Caco-2 (cell line): ENCODE measurements at regions not wholly inside any gene's neighbourhood (a gene's known extent, or its start where the extent isn't known, plus 50 kb on each side); places are given as distances from the start of the nearest gene placed in this dataset.
"Not testable (repeated sequence)": the region's sequence is repeated elsewhere in the genome, so short reads cannot be mapped to it uniquely, and the experiment has no call there.

Source experiments
- BruUV-seq: library from RNA; stranded (reverse); fragments of 400-500 nt; replicated peaks from 2 replicates; lab custom pipeline; 2021; lab: Mats Ljungman, UMichigan
- CTCF ChIA-PET: fragments of 300-600 bp; sonication (Branson Sonifier 250); formaldehyde crosslinking; loops from one replicate; lab custom pipeline; 2022; ENCODE audit warnings: antibody characterized with exemption; lab: Charles Lee
- POLR2A ChIA-PET: fragments of 300-600 bp; sonication (Branson Sonifier 250); formaldehyde crosslinking; loops from one replicate; lab custom pipeline; 2022; ENCODE audit warnings: antibody characterized with exemption; lab: Charles Lee
- DNase-seq, 2 experiments: peaks; one replicate each; pipeline versions ENCODE4 v3.0.0 to v3.0.0-alpha.2; 2020 to 2022
- H3K27me3 ChIP-seq: replicated peaks from 2 replicates; pipeline ENCODE4 v1.6.0; 2011; ENCODE audit warnings: low read length; ENCODE audit not compliant: control insufficient read depth, insufficient read depth
- H3K36me3 ChIP-seq: 2 replicates; pipeline ENCODE4 v1.5.1; 2011; ENCODE audit warnings: low read length; ENCODE audit not compliant: control insufficient read depth, insufficient read depth
- H3K4me1 ChIP-seq: fragments of 250-450 bp; sonication (Bioruptor Pico); 2 replicates; pipeline ENCODE4 v1.5.1; 2020; ENCODE audit warnings: mild to moderate bottlenecking
- H3K4me3 ChIP-seq: 2 replicates; pipeline ENCODE4 v1.5.1; 2011; ENCODE audit warnings: low read depth, mild to moderate bottlenecking, control low read depth, low read length
- H3K9me3 ChIP-seq: fragments of 250-450 bp; sonication (Bioruptor Pico); 2 replicates; pipeline ENCODE4 v1.5.1; 2020; ENCODE audit warnings: mild to moderate bottlenecking, moderate library complexity
- H3K27ac Mint-ChIP-seq: one replicate; pipeline ENCODE4 v1.8.0; 2022; ENCODE audit warnings: mixed read lengths; ENCODE audit not compliant: unreplicated experiment
- H3K27me3 Mint-ChIP-seq: one replicate; pipeline ENCODE4 v1.8.0; 2022; ENCODE audit warnings: mixed read lengths; ENCODE audit not compliant: insufficient read depth, unreplicated experiment
- H3K36me3 Mint-ChIP-seq: one replicate; pipeline ENCODE4 v1.8.0; 2022; ENCODE audit warnings: mild to moderate bottlenecking, mixed read lengths; ENCODE audit not compliant: insufficient read depth, unreplicated experiment
- H3K4me1 Mint-ChIP-seq: one replicate; pipeline ENCODE4 v1.8.0; 2022; ENCODE audit warnings: low read depth, mixed read lengths; ENCODE audit not compliant: unreplicated experiment
- H3K4me3 Mint-ChIP-seq: one replicate; pipeline ENCODE4 v1.8.0; 2022; ENCODE audit warnings: mild to moderate bottlenecking, moderate library complexity, mixed read lengths; ENCODE audit not compliant: unreplicated experiment
- H3K9me3 Mint-ChIP-seq: one replicate; pipeline ENCODE4 v1.8.0; 2022; ENCODE audit warnings: mixed read lengths; ENCODE audit not compliant: unreplicated experiment
- intact Hi-C: fragments of 100-400 bp; cut with micrococcal nuclease; formaldehyde crosslinking; loops from one replicate; pipeline ENCODE4 v1.10.0; 2022; ENCODE audit not compliant: unreplicated experiment
- TF ChIP-seq, protein P1 (sequence below), 2 experiments: fragments of 200-600 bp in 1 of 2; IDR thresholded peaks; 1 replicate in 1 of 2; 2 replicates in 1 of 2; pipeline versions ENCODE4 v1.5.1 to v1.8.0; 2011 to 2022; ENCODE audit warnings: antibody characterized with exemption in 1 of 2, control low read depth in 1 of 2, inconsistent platforms in 1 of 2, low read depth in 1 of 2, low read length in 1 of 2, mild to moderate bottlenecking in 1 of 2, moderate library complexity in 1 of 2; ENCODE audit not compliant: insufficient read depth in 1 of 2, severe bottlenecking in 1 of 2, unreplicated experiment in 1 of 2

DNA sequence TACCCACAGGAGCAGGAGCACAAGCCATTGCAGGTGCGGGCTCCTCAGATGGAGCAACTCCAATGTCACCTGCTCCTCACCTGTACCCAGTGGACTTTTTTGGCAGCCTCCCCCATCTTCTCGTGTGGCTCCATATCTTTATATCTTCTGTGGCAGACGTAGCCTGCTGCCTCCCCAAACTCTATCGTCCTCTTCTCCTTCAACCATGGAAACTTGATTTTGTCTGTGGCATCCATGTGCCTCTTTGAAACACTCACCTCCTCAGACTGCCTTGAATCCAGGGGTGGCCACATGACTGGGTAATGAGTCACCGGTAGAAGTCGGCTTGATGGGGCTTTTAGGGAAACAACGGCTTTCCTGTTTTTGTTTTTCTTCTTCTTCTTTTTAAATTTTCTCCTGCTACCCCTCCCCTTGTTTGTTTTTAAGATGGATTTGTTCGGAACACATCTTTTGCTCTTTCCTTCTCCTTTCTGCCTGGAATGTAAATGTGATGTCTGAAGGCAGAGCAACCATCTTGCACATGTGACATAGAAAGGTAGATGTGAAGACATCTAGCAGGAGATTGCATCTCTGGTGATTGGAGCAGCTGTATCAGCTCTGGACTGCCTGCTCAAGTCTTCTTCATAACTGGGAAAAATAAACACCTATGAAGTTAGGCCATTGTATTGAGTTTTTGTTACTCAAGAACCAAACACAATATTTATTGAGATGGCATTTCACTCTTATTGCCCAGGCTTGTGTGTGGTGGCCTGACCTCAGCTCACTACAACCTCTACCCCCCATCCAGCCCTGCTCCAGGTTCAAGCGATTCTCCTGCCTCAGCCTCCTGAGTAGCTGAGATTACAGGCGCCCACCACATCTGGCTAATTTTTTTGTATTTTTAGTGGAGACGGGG is 69.9 kb upstream of the DDR1 start:
- H3K27me3 Mint-ChIP-seq = no peaks in the 10 kb centered on the region
- peaks cover 28% of the 10 kb centered on the region for H3K4me1 Mint-ChIP-seq
- H3K27ac Mint-ChIP-seq = no peak overlapping the region
- Histone ChIP-seq H3K4me3 (no peak overlapping the region), H3K36me3 (no peaks in the 10 kb centered on the region), H3K27me3 (no peaks in the 10 kb centered on the region), H3K9me3 (no peaks in the 10 kb centered on the region), H3K4me1 (peaks cover 13% of the 10 kb centered on the region)
- no peak overlapping the region for H3K4me3 Mint-ChIP-seq
- peaks cover 12% of the 10 kb centered on the region for H3K36me3 Mint-ChIP-seq
- CTCF ChIA-PET = interaction anchor here (1.4 kb wide), 1 partner anchor 50 kb away, joined by 3 read pairs; no protein-coding TSS in a partner anchor
- H3K9me3 Mint-ChIP-seq = no peaks in the 10 kb centered on the region
- no peak for DNase-seq
- POLR2A ChIA-PET = interaction anchor here (1.0 kb wide), 1 partner anchor 68 kb away, joined by 4 read pairs; no protein-coding TSS in a partner anchor
- TF ChIP-seq, protein P1, sequence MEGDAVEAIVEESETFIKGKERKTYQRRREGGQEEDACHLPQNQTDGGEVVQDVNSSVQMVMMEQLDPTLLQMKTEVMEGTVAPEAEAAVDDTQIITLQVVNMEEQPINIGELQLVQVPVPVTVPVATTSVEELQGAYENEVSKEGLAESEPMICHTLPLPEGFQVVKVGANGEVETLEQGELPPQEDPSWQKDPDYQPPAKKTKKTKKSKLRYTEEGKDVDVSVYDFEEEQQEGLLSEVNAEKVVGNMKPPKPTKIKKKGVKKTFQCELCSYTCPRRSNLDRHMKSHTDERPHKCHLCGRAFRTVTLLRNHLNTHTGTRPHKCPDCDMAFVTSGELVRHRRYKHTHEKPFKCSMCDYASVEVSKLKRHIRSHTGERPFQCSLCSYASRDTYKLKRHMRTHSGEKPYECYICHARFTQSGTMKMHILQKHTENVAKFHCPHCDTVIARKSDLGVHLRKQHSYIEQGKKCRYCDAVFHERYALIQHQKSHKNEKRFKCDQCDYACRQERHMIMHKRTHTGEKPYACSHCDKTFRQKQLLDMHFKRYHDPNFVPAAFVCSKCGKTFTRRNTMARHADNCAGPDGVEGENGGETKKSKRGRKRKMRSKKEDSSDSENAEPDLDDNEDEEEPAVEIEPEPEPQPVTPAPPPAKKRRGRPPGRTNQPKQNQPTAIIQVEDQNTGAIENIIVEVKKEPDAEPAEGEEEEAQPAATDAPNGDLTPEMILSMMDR (IDR thresholded peaks at IDR 0.05; ENCODE audit: insufficient read depth in 1 of 2, low read depth in 1 of 2, low read length in 1 of 2, severe bottlenecking in 1 of 2, unreplicated experiment in 1 of 2) = no peak
- BruUV-seq = no TSS peak
- intact Hi-C loops = loop anchor here (5.0 kb wide), 1 partner anchor 52 kb away; no protein-coding TSS in a partner anchor

DNA sequence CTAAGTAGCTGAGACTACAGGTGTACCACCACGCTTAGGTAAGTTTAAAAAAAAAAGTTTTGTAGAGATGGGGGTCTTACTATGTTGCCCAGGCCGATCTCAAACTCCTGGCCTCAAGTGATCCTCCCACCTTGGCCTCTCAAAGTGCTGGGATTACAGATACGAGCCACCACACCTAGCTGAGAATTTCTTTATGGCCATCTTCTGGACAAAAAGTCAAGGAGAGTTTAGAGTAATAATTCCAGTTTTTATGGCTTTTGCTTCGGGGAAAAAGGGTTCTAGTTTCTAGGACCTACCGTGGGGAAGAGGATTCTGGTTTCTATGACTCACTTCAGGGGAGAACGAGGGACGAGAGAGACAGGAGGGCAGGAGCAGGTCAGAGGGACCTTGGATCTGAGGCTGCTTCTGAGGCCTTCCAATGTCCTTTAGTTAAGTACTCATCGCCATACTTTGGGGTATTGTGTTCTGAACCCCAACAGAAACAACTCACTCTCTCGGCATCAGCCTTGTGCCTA is 69.3 kb upstream of the IER3 start:
- Mint-ChIP-seq H3K9me3 (no peaks in the 10 kb centered on the region), H3K27ac (no peak overlapping the region), H3K4me3 (no peak overlapping the region), H3K27me3 (no peaks in the 10 kb centered on the region), H3K4me1 (peaks cover 26% of the 10 kb centered on the region), H3K36me3 (peaks cover 11% of the 10 kb centered on the region)
- intact Hi-C loops = loop anchor here (5.0 kb wide), 1 partner anchor 51 kb away; no protein-coding TSS in a partner anchor
- ChIA-PET POLR2A (interaction anchor here (0.6 to 1.0 kb wide), 2 partner anchors 69 to 77 kb away, joined by 4 to 7 read pairs; no protein-coding TSS in a partner anchor), CTCF (interaction anchor here (1.4 kb wide), 1 partner anchor 50 kb away, joined by 3 read pairs; no protein-coding TSS in a partner anchor)
- BruUV-seq = no TSS peak
- Histone ChIP-seq H3K36me3 (no peaks in the 10 kb centered on the region), H3K9me3 (no peaks in the 10 kb centered on the region), H3K27me3 (no peaks in the 10 kb centered on the region), H3K4me3 (no peak overlapping the region), H3K4me1 (peaks cover 5% of the 10 kb centered on the region)
- DNase-seq = no peak
- TF ChIP-seq, protein P1 (IDR thresholded peaks at IDR 0.05; ENCODE audit: insufficient read depth in 1 of 2, low read depth in 1 of 2, low read length in 1 of 2, severe bottlenecking in 1 of 2, unreplicated experiment in 1 of 2) = no peak

DNA sequence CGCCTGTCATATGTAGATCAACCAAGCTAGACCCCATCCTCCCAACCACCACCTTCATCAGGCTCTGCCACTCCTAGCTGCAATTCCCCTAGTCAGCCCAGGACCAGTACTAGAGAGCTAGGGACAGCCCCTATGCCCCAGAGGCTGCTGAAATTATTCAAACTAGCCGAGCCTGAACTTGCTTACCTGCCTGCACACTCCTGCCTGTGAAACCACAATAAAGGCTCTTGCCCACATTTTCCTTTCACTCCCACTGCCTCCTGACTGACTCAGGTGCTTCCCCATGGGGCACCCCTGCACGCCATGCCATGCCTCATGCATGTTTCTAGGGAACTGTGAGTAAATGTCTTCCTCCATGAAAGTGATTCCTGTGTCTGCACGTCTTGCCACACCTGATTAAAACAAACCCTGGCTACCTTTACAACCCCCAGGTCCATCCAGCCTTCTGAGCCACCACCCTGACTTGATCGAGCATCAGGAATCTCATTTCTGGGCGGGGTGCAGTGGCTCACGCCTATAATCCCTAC is 66.5 kb upstream of the IER3 start:
- intact Hi-C loops = loop anchor here (5.0 kb wide), 1 partner anchor 49 kb away; no protein-coding TSS in a partner anchor

DNA sequence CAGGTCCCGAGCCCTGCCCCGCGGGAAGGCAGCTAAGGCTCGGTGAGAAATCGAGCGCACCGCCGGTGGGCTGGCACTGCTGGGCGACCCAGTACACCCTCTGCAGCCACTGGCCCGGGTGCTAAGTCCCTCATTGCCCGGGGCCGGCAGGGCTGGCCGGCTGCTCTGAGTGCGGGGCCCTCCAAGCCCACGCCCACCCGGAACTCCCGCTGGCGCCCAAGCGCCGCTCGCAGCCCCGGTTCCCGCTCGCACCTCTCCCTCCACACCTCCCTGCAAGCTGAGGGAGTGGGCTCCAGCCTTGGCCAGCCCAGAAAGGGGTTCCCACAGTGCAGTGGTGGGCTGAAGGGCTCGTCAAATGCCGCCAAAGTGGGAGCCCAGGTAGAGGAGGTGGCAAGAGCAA is 63.2 kb upstream of the IER3 start:
- H3K27me3 Mint-ChIP-seq, H3K4me1 ChIP-seq, H3K4me3 Mint-ChIP-seq, H3K27ac Mint-ChIP-seq, H3K27me3 ChIP-seq, DNase-seq, H3K36me3 Mint-ChIP-seq, H3K4me3 ChIP-seq, BruUV-seq, CTCF ChIA-PET, H3K4me1 Mint-ChIP-seq, POLR2A ChIA-PET, H3K9me3 ChIP-seq, intact Hi-C loops, H3K36me3 ChIP-seq: not testable (repeated sequence)
- H3K9me3 Mint-ChIP-seq = peaks cover 10% of the 10 kb centered on the region

More for the DNA sequence above, 66.5 kb upstream of the IER3 start:
- ChIA-PET POLR2A (no interaction called here), CTCF (interaction anchor here (1.1 kb wide), 1 partner anchor 33 kb away, joined by 5 read pairs; no protein-coding TSS in a partner anchor)
- Mint-ChIP-seq H3K27ac (no peak overlapping the region), H3K4me3 (no peak overlapping the region), H3K36me3 (peaks cover 5% of the 10 kb centered on the region), H3K4me1 (peaks cover 19% of the 10 kb centered on the region), H3K9me3 (no peaks in the 10 kb centered on the region), H3K27me3 (no peaks in the 10 kb centered on the region)
- no peak for DNase-seq
- Histone ChIP-seq H3K9me3 (no peaks in the 10 kb centered on the region), H3K27me3 (no peaks in the 10 kb centered on the region), H3K4me1 (no peaks in the 10 kb centered on the region; the same call in 1 of the 2 replicates), H3K4me3 (no peak overlapping the region), H3K36me3 (no peaks in the 10 kb centered on the region)
- BruUV-seq = no TSS peak
- TF ChIP-seq, protein P1 (IDR thresholded peaks at IDR 0.05; ENCODE audit: insufficient read depth in 1 of 2, low read depth in 1 of 2, low read length in 1 of 2, severe bottlenecking in 1 of 2, unreplicated experiment in 1 of 2) = no peak
